Endothelial cell of umbilical vein (primary cell): ENCODE measurements at regions not wholly inside any gene's neighbourhood (a gene's known extent, or its start where the extent isn't known, plus 50 kb on each side); places are given as distances from the start of the nearest gene placed in this dataset.

Experiments
- BruUV-seq: library from RNA; stranded (reverse); fragments of 400-500 nt; replicated peaks from 2 replicates; lab custom pipeline; 2021; lab: Mats Ljungman, UMichigan
- CTCF ChIA-PET: fragments of 300-600, 350-600 bp; sonication (Branson Sonifier 250); formaldehyde crosslinking; loops from one replicate; lab custom pipeline; 2021; ENCODE audit warnings: antibody characterized with exemption, inconsistent platforms; lab: Charles Lee
- POLR2A ChIA-PET: fragments of 300-600, 350-600 bp; sonication (Branson Sonifier 250); formaldehyde crosslinking; loops from one replicate; lab custom pipeline; 2021; ENCODE audit warnings: antibody characterized with exemption, inconsistent platforms; lab: Charles Lee
- DNase-seq: peaks from one replicate; pipeline ENCODE4 v3.0.0-alpha.2; 2011; ENCODE audit warnings: low read depth, low spot score
- FAIRE-seq: peaks from 2 replicates; lab custom pipeline; 2011; peaks lifted over from hg19 to GRCh38; lab: Jason Lieb, UNC
- H2AFZ ChIP-seq: 2 replicates; pipeline ENCODE4 v1.6.0; 2012; ENCODE audit warnings: low read depth, low read length, control low read depth, inconsistent platforms
- H3K27ac ChIP-seq: 2 replicates; pipeline ENCODE4 v1.5.1; 2011; ENCODE audit warnings: low read depth, mild to moderate bottlenecking, control low read depth, low read length, moderate library complexity; ENCODE audit not compliant: insufficient read depth
- H3K27me3 ChIP-seq, 2 experiments: 2 replicates each; pipeline versions ENCODE4 v1.6.0 to v1.6.1; 2011; ENCODE audit warnings: low read length in 2 of 2, mixed read lengths in 1 of 2; ENCODE audit not compliant: control insufficient read depth in 2 of 2, insufficient read depth in 2 of 2
- H3K36me3 ChIP-seq, 2 experiments: 2 replicates in 1 of 2; 3 replicates in 1 of 2; pipeline ENCODE4 v1.5.1; 2011; ENCODE audit warnings: low read length in 2 of 2, mild to moderate bottlenecking in 1 of 2, moderate library complexity in 1 of 2; ENCODE audit not compliant: control insufficient read depth in 2 of 2, insufficient read depth in 2 of 2; ENCODE audit errors: extremely low read depth in 1 of 2
- H3K4me1 ChIP-seq: 3 replicates; pipeline ENCODE4 v1.5.1; 2011; ENCODE audit warnings: mild to moderate bottlenecking, low read length; ENCODE audit not compliant: control insufficient read depth, insufficient read depth; ENCODE audit errors: extremely low read depth
- H3K4me2 ChIP-seq: 2 replicates; pipeline ENCODE4 v1.6.1; 2011; ENCODE audit warnings: low read length, control low read depth, mixed read lengths; ENCODE audit not compliant: insufficient read depth
- H3K4me3 ChIP-seq, 3 experiments: fragments of 200-600 bp in 1 of 3; sonication (generic), shearing (Covaris generic) in 1 of 3; replicated peaks in 1 of 3; 2 replicates each; pipeline ENCODE4 v1.5.1; 2011 to 2016; ENCODE audit warnings: control low read depth in 3 of 3, low read length in 3 of 3, mild to moderate bottlenecking in 2 of 3, inconsistent platforms in 1 of 3, low read depth in 1 of 3, moderate library complexity in 1 of 3; ENCODE audit not compliant: insufficient read depth in 1 of 3
- H3K79me2 ChIP-seq: 2 replicates; pipeline ENCODE4 v1.6.0; 2012; ENCODE audit warnings: low read length, inconsistent platforms; ENCODE audit not compliant: control insufficient read depth, insufficient read depth
- H3K9ac ChIP-seq: replicated peaks from 2 replicates; pipeline ENCODE3; 2011; ENCODE audit warnings: low read length, control low read depth; ENCODE audit not compliant: insufficient read depth; ENCODE audit errors: extremely low read depth
- H3K9me1 ChIP-seq: replicated peaks from 3 replicates; pipeline ENCODE4 v1.6.0; 2011; ENCODE audit warnings: mild to moderate bottlenecking, low read length; ENCODE audit not compliant: control insufficient read depth, insufficient read depth; ENCODE audit errors: extremely low read depth
- H3K9me3 ChIP-seq: replicated peaks from 2 replicates; pipeline ENCODE4 v1.5.1; 2012; ENCODE audit warnings: low read length, inconsistent platforms; ENCODE audit not compliant: control insufficient read depth, insufficient read depth
- H4K20me1 ChIP-seq: replicated peaks from 2 replicates; pipeline ENCODE3; 2011; ENCODE audit warnings: mild to moderate bottlenecking, low read length; ENCODE audit not compliant: control insufficient read depth, insufficient read depth; ENCODE audit errors: extremely low read depth
- CTCF ChIP-seq, 2 donors: IDR thresholded peaks; 1 replicate in 1 of 2; 2 replicates in 1 of 2; pipeline ENCODE4 v1.5.1; 2011; ENCODE audit warnings: low read length in 2 of 2, mild to moderate bottlenecking in 2 of 2, moderate library complexity in 2 of 2, control low read depth in 1 of 2, inconsistent platforms in 1 of 2, low read depth in 1 of 2; ENCODE audit not compliant: insufficient read depth in 1 of 2; ENCODE audit errors: extremely low read depth in 1 of 2
- EZH2 ChIP-seq: IDR thresholded peaks from 2 replicates; pipeline ENCODE4 v1.6.1; 2012; ENCODE audit warnings: borderline replicate concordance, low read depth, mild to moderate bottlenecking, moderate library complexity, low read length, inconsistent platforms; ENCODE audit not compliant: severe bottlenecking
- FOS ChIP-seq: IDR thresholded peaks from 2 replicates; pipeline ENCODE4 v1.6.1; 2011; ENCODE audit warnings: mild to moderate bottlenecking, low read length, moderate library complexity, borderline replicate concordance; ENCODE audit not compliant: insufficient read depth
- GATA2 ChIP-seq: IDR thresholded peaks from 2 replicates; pipeline ENCODE4 v1.7.0; 2011; ENCODE audit warnings: low read depth, mild to moderate bottlenecking, moderate library complexity, mixed read lengths, low read length; ENCODE audit not compliant: insufficient read length, insufficient read depth
- JUN ChIP-seq: IDR thresholded peaks from 2 replicates; pipeline ENCODE4 v1.6.1; 2011; ENCODE audit warnings: borderline replicate concordance, low read depth; ENCODE audit not compliant: insufficient read length, insufficient read depth
- MYC ChIP-seq: IDR thresholded peaks from one replicate; pipeline ENCODE4 v1.6.1; 2011; ENCODE audit warnings: mild to moderate bottlenecking, low read depth, low read length
- POLR2A ChIP-seq: IDR thresholded peaks from 2 replicates; pipeline ENCODE4 v1.6.1; 2012; ENCODE audit warnings: low read depth, mild to moderate bottlenecking, control low read depth, low read length
- POLR2AphosphoS5 ChIP-seq: IDR thresholded peaks from 2 replicates; pipeline ENCODE4 v1.6.1; 2012; ENCODE audit warnings: low read depth, mild to moderate bottlenecking, control low read depth, low read length, moderate library complexity; ENCODE audit not compliant: insufficient read depth
- dilution Hi-C: fragments of 300-500 bp; cut with MboI; formaldehyde crosslinking; loops from one replicate; pipeline ENCODE4 v1.15.0; 2019; ENCODE audit warnings: low sequenced_read_pairs; ENCODE audit not compliant: extremely low pct_ligation_motif_present
- intact Hi-C: fragments of 100-400 bp; cut with micrococcal nuclease; formaldehyde crosslinking; loops from one replicate; pipeline ENCODE4 v1.10.0; 2022
- TF ChIP-seq, protein P1 (sequence below): IDR thresholded peaks from 2 replicates; pipeline ENCODE4 v1.6.1; 2011; ENCODE audit not compliant: insufficient read depth, insufficient read length

GRCh38 chr14:27660683-27661082, 1062.8 kb upstream of the NOVA1 start:
- no peak overlapping the region for H3K4me3 ChIP-seq
- dilution Hi-C loops, result no loop called here
- DNase-seq, result no peak
- no peaks in the 10 kb centered on the region for H3K36me3 ChIP-seq
- no peak overlapping the region for H3K27ac ChIP-seq
- ChIA-PET CTCF (no interaction called here), POLR2A (no interaction called here)
- intact Hi-C loops, result no loop called here
- H2AFZ ChIP-seq, result no peak overlapping the region
- no peaks in the 10 kb centered on the region for H3K9me1 ChIP-seq
- FAIRE-seq, result no peak
- BruUV-seq, result no TSS peak
- no peak overlapping the region for H3K4me2 ChIP-seq
- H3K9me3 ChIP-seq, result peaks cover 2% of the 10 kb centered on the region
- H3K9ac ChIP-seq, result no peak overlapping the region
- no peaks in the 10 kb centered on the region for H4K20me1 ChIP-seq
- H3K79me2 ChIP-seq, result no peaks in the 10 kb centered on the region
- H3K27me3 ChIP-seq, result no peaks in the 10 kb centered on the region
- H3K4me1 ChIP-seq, result no peaks in the 10 kb centered on the region
- TF ChIP-seq EZH2 (no peak), GATA2 (no peak), POLR2AphosphoS5 (no peak), FOS (no peak), POLR2A (no peak), CTCF (IDR thresholded peaks at IDR 0.05; ENCODE audit: extremely low read depth in 1 of 2, insufficient read depth in 1 of 2, low read depth in 1 of 2, low read length in 2 of 2) (no peak), MYC (no peak), JUN (no peak)
- TF ChIP-seq, protein P1, sequence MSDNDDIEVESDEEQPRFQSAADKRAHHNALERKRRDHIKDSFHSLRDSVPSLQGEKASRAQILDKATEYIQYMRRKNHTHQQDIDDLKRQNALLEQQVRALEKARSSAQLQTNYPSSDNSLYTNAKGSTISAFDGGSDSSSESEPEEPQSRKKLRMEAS, result no peak
